GM12878 (cell line): ENCODE measurements at regions not wholly inside any gene's neighbourhood (a gene's known extent, or its start where the extent isn't known, plus 50 kb on each side); places are given as distances from the start of the nearest gene placed in this dataset.

ENCODE experiments used
- ATAC-seq: fragments of 200-7000 bp; cut with Tn5 transposase; 3 replicates; pipeline ENCODE4 v1.9.1; 2020; ENCODE audit warnings: mild to moderate bottlenecking, moderate library complexity
- BruUV-seq: library from RNA; stranded (reverse); fragments of 400-500 nt; replicated peaks from 2 replicates; lab custom pipeline; 2021; lab: Mats Ljungman, UMichigan
- CTCF ChIA-PET: fragments of 300-600 bp; sonication (Branson Sonifier 250); formaldehyde crosslinking; extraction: SDS; loops from one replicate; lab custom pipeline; 2021; ENCODE audit warnings: inconsistent platforms; lab: Yijun Ruan, JAX
- POLR2A ChIA-PET: fragments of 350-600 bp; formaldehyde crosslinking; extraction: SDS; loops from one replicate; lab custom pipeline; 2021; ENCODE audit warnings: inconsistent platforms; lab: Charles Lee
- RAD21 ChIA-PET: fragments of 300-600 bp; sonication (Branson Sonifier 250); formaldehyde crosslinking; loops from one replicate; lab custom pipeline; 2023; ENCODE audit warnings: antibody characterized with exemption; ENCODE audit not compliant: unreplicated experiment; lab: Charles Lee
- SMC1A ChIA-PET: fragments of 300-600 bp; sonication (Branson Sonifier 250); formaldehyde crosslinking; loops from one replicate; lab custom pipeline; 2023; ENCODE audit not compliant: unreplicated experiment, uncharacterized antibody; lab: Charles Lee
- DNase-seq: peaks from one replicate; pipeline ENCODE4 v3.0.0-alpha.2; 2011; ENCODE audit warnings: low read depth, low spot score
- FAIRE-seq: peaks from 3 replicates; lab custom pipeline; 2011; peaks lifted over from hg19 to GRCh38; lab: Jason Lieb, UNC
- H2AFZ ChIP-seq: 2 replicates; pipeline ENCODE4 v1.6.0; 2011; ENCODE audit warnings: low read depth, low read length, control low read depth; ENCODE audit not compliant: control insufficient read depth
- H3K27ac ChIP-seq: 2 replicates; pipeline ENCODE4 v1.5.1; 2011; ENCODE audit warnings: control low read depth; ENCODE audit not compliant: control insufficient read depth, insufficient read depth
- H3K27me3 ChIP-seq, 2 experiments: replicated peaks in 1 of 2; 2 replicates each; pipeline versions ENCODE4 v1.6.0 to v1.6.1; 2011; ENCODE audit warnings: low read length in 1 of 2; ENCODE audit not compliant: control insufficient read depth in 2 of 2, insufficient read depth in 2 of 2
- H3K36me3 ChIP-seq, 2 experiments: 2 replicates each; pipeline ENCODE4 v1.5.1; 2011; ENCODE audit warnings: low read length in 1 of 2; ENCODE audit not compliant: control insufficient read depth in 2 of 2, insufficient read depth in 2 of 2
- H3K4me1 ChIP-seq: 2 replicates; pipeline ENCODE4 v1.6.1; 2011; ENCODE audit warnings: mild to moderate bottlenecking, low read length, moderate library complexity, mixed read lengths; ENCODE audit not compliant: control insufficient read depth, insufficient read depth
- H3K4me2 ChIP-seq: 2 replicates; pipeline ENCODE4 v1.6.0; 2011; ENCODE audit warnings: control low read depth; ENCODE audit not compliant: control insufficient read depth, insufficient read depth
- H3K4me3 ChIP-seq: fragments of 200-600 bp; sonication (generic); 2 replicates; pipeline ENCODE4 v1.5.1; 2016
- H3K79me2 ChIP-seq: 2 replicates; pipeline ENCODE4 v1.6.0; 2011; ENCODE audit warnings: low read length; ENCODE audit not compliant: control insufficient read depth, insufficient read depth
- H3K9ac ChIP-seq: 2 replicates; pipeline ENCODE4 v1.8.0; 2011; ENCODE audit warnings: low read length, control low read depth, mixed read lengths; ENCODE audit not compliant: control insufficient read depth, insufficient read depth
- H3K9me3 ChIP-seq: replicated peaks from 3 replicates; pipeline ENCODE4 v1.5.1; 2011; ENCODE audit warnings: mild to moderate bottlenecking, low read length; ENCODE audit not compliant: control insufficient read depth, insufficient read depth
- H4K20me1 ChIP-seq: 2 replicates; pipeline ENCODE4 v1.6.0; 2011; ENCODE audit not compliant: control insufficient read depth, insufficient read depth
- CBX3 ChIP-seq: fragments of 200-600 bp; sonication (generic); IDR thresholded peaks from 2 replicates; pipeline ENCODE4 v1.6.1; 2016; ENCODE audit warnings: low read depth, borderline replicate concordance
- E4F1 ChIP-seq: fragments of 450-650 bp; IDR thresholded peaks from 2 replicates; pipeline ENCODE4 v1.6.1; 2018; ENCODE audit warnings: borderline replicate concordance, mild to moderate bottlenecking; ENCODE audit not compliant: partially characterized antibody
- HDAC2 ChIP-seq: fragments of 200-600 bp; sonication (generic); IDR thresholded peaks from 2 replicates; pipeline ENCODE4 v1.6.1; 2017
- KDM1A ChIP-seq: fragments of 200-600 bp; sonication (generic); IDR thresholded peaks from 2 replicates; pipeline ENCODE4 v1.6.1; 2016; ENCODE audit warnings: borderline replicate concordance
- LARP7 ChIP-seq: fragments of 450-650 bp; IDR thresholded peaks from 2 replicates; pipeline ENCODE4 v1.6.1; 2017; ENCODE audit warnings: mild to moderate bottlenecking
- MAX ChIP-seq: IDR thresholded peaks from 2 replicates; pipeline ENCODE4 v1.6.1; 2012; ENCODE audit warnings: low read depth, low read length, improper control_type of control experiment
- SMARCA5 ChIP-seq: fragments of 450-650 bp; IDR thresholded peaks from 2 replicates; pipeline ENCODE4 v1.6.1; 2017; ENCODE audit warnings: mild to moderate bottlenecking
- WGBS: methylation state at CpG from one replicate; pipeline ENCODE4 v1.1.6; 2016; ENCODE audit warnings: low lambda C conversion rate; ENCODE audit not compliant: insufficient replicate concordance, insufficient coverage; ENCODE audit errors: missing lambda C conversion rate; 5-methylcytosine and 5-hydroxymethylcytosine counted together
- in situ Hi-C: fragments of 300-500 bp; cut with MboI; formaldehyde crosslinking; loops from 9 replicates; pipeline ENCODE4 v1.14.3; 2018; ENCODE audit warnings: mixed read lengths
- intact Hi-C: fragments of 100-400 bp; cut with micrococcal nuclease; formaldehyde crosslinking; loops from one replicate; pipeline ENCODE4 v1.14.2; 2022; ENCODE audit not compliant: unreplicated experiment

- no peak for TF ChIP-seq E4F1
Observed at GRCh38 chr15:62363913-62364312, 198.8 kb upstream of the C2CD4B start (continued).

GRCh38 chr15:62365795-62366442 lies 200.8 kb upstream of the C2CD4B start:
- H3K79me2 ChIP-seq: no peaks in the 10 kb centered on the region
- no peak overlapping the region for H3K4me3 ChIP-seq
- ChIA-PET CTCF (no interaction called here), SMC1A (no interaction called here), POLR2A (no interaction called here), RAD21 (interaction anchor here (0.6 kb wide), 1 partner anchor 21 kb away, joined by 5 read pairs; no protein-coding TSS in a partner anchor)
- FAIRE-seq (no peak), DNase-seq (no peak), ATAC-seq (no peak)
- whole genome bisulfite sequencing: 22% methylated on average over 4 of the region's 4 CpGs
- H3K36me3 ChIP-seq: no peaks in the 10 kb centered on the region
- H3K9me3 ChIP-seq: no peaks in the 10 kb centered on the region
- H3K4me1 ChIP-seq: no peaks in the 10 kb centered on the region
- H3K27me3 ChIP-seq: no peaks in the 10 kb centered on the region; a peak in 2 of 4 replicates
- H2AFZ ChIP-seq: no peak overlapping the region
- no peaks in the 10 kb centered on the region for H4K20me1 ChIP-seq
- TF ChIP-seq HDAC2 (no peak), LARP7 (no peak), KDM1A (no peak), SMARCA5 (no peak), MAX (no peak), CBX3 (no peak)
- no peak overlapping the region for H3K27ac ChIP-seq
- in situ Hi-C loops (no loop called here), intact Hi-C loops (no loop called here)
- H3K9ac ChIP-seq: no peak overlapping the region
- BruUV-seq: no TSS peak
- H3K4me2 ChIP-seq: no peak overlapping the region
